ENCODE measurements at regions not wholly inside any gene's neighbourhood (a gene's known extent, or its start where the extent isn't known, plus 50 kb on each side); places are given as distances from the start of the nearest gene placed in this dataset.

DNA sequence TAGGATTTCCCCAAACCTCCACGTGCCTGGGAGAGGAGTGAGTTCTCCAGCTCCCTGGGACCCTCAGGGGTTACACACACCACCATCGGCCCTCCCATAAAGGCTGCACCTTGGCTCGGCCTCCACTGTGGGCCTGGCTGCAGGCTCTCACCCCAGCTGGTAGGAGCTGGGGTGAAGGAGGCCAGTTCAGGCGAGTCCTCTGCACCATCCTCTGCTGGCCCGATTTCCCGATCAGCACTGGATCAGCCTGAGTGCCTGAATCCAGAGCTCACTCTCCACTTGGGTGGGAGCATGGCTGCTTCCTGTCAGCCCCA lies 115.1 kb upstream of the RET start:
- CTCF ChIA-PET: no interaction called here

DNA sequence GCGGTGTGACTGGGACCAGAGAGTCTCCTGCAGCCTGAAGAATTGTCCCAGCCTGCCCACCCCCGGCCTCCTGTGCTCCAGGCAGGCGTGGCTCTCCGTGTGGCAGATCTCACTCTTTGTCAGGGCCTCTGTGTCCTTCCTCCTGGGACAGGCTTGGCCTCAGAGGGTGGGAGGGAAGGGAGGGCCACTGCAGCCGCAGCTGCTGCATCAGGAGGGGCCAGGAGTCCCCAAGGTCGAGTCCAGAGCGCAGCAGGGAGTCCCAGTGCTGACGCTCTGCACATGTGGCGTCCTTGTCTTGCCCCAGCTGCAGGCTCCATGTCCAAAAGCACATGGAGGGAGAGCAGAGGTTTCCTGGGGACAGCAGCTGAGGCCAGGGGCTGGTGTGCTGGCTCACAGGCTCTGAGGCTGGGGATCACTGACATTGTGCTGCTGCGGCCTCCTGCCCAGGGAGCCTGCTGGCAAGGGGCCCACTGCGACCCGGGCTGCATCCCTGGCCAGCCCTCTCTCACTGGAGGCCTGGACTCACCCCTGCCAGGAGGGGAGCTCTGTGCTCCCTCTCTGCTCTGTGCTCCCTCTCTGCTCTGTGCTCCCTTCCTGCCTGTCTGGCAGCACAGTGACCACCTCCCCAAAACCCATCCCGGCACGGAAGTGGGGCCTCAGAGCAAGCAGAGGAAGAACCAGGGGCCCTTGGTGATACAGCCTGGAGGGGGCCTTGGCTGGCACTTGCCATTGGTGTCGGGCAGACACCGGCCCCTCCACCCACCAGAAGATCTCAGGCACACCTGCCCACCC lies 114.6 kb upstream of the RET start:
- Histone ChIP-seq H3K4me3 (ENCODE audit: low read depth, low read length) (no peak overlapping the region), H3K36me3 (ENCODE audit: control insufficient read depth, insufficient read depth, low read length) (no peaks in the 10 kb centered on the region), H3K27me3 (ENCODE audit: control insufficient read depth, insufficient read depth, low read length) (0 out of 2 replicates have a peak, but pooled peaks cover under 1% of the 10 kb centered on the region)
- DNase-seq (ENCODE audit: low read depth): no peak
- ChIA-PET CTCF (no interaction called here), POLR2A (no interaction called here)
- TF ChIP-seq, protein P1, sequence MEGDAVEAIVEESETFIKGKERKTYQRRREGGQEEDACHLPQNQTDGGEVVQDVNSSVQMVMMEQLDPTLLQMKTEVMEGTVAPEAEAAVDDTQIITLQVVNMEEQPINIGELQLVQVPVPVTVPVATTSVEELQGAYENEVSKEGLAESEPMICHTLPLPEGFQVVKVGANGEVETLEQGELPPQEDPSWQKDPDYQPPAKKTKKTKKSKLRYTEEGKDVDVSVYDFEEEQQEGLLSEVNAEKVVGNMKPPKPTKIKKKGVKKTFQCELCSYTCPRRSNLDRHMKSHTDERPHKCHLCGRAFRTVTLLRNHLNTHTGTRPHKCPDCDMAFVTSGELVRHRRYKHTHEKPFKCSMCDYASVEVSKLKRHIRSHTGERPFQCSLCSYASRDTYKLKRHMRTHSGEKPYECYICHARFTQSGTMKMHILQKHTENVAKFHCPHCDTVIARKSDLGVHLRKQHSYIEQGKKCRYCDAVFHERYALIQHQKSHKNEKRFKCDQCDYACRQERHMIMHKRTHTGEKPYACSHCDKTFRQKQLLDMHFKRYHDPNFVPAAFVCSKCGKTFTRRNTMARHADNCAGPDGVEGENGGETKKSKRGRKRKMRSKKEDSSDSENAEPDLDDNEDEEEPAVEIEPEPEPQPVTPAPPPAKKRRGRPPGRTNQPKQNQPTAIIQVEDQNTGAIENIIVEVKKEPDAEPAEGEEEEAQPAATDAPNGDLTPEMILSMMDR (IDR thresholded peaks at IDR 0.05; ENCODE audit: insufficient read depth, low read depth, low read length): no peak

More for the DNA sequence above, 115.1 kb upstream of the RET start:
- POLR2A ChIA-PET: no interaction called here
- no peaks in the 10 kb centered on the region for H3K36me3 ChIP-seq (ENCODE audit: control insufficient read depth, insufficient read depth, low read length)
- H3K27me3 ChIP-seq (ENCODE audit: control insufficient read depth, insufficient read depth, low read length): 0 out of 2 replicates have a peak, but pooled peaks cover 2% of the 10 kb centered on the region
- DNase-seq (ENCODE audit: low read depth): no peak
- TF ChIP-seq, protein P1 (IDR thresholded peaks at IDR 0.05; ENCODE audit: insufficient read depth, low read depth, low read length): no peak
- no peak overlapping the region for H3K4me3 ChIP-seq (ENCODE audit: low read depth, low read length)

DNA sequence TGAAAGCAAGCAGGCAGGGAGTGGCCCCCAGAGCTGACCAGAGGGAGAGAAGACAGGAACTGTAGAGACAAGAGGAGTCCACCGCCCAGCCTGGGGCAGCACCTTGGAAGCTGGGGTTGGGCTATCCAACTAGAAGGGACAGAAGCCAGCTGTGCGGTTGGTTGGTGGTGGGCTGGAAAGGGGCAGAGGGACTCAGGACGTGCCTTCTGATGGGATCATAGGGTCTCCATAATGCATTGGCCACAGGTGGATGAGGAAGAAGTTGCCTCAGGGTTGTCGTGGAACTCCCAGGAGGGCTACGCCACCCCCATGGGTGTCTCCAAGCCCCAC lies 114.0 kb upstream of the RET start:
- DNase-seq (ENCODE audit: low read depth): no peak
- POLR2A ChIA-PET: no interaction called here
- no peaks in the 10 kb centered on the region for H3K36me3 ChIP-seq (ENCODE audit: control insufficient read depth, insufficient read depth, low read length)
- CTCF ChIA-PET: no interaction called here
- no peak overlapping the region for H3K4me3 ChIP-seq (ENCODE audit: low read depth, low read length)
- TF ChIP-seq, protein P1 (IDR thresholded peaks at IDR 0.05; ENCODE audit: insufficient read depth, low read depth, low read length): no peak
- H3K27me3 ChIP-seq (ENCODE audit: control insufficient read depth, insufficient read depth, low read length): no peaks in the 10 kb centered on the region

DNA sequence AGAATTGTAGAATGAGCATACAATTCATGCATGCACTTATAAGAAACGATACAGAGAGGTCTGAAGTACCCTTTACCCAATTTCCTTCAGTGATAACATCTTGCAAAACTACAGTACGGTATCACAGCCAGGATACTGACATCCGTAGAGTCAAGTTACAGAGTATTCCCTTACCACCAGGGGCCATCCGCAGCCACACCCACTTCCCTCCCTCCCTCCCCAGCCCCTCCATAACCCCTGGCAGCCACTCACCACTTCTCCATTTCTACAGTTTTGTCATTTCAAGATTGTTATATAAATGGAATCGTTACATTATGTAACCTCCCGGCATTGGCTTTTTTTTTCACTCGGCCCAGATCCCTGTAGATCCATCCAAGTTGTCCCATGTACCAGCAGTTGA lies 113.6 kb upstream of the RET start:
- Histone ChIP-seq H3K4me3 (ENCODE audit: low read depth, low read length) (no peak overlapping the region), H3K36me3 (ENCODE audit: control insufficient read depth, insufficient read depth, low read length) (no peaks in the 10 kb centered on the region), H3K27me3 (ENCODE audit: control insufficient read depth, insufficient read depth, low read length) (no peaks in the 10 kb centered on the region)
- TF ChIP-seq, protein P1 (IDR thresholded peaks at IDR 0.05; ENCODE audit: insufficient read depth, low read depth, low read length): no peak
- DNase-seq (ENCODE audit: low read depth): no peak
- ChIA-PET CTCF (interaction anchor here (0.6 to 1.3 kb wide), 2 partner anchors 141 to 191 kb away, joined by 3 read pairs; no protein-coding TSS in a partner anchor), POLR2A (no interaction called here)

DNA sequence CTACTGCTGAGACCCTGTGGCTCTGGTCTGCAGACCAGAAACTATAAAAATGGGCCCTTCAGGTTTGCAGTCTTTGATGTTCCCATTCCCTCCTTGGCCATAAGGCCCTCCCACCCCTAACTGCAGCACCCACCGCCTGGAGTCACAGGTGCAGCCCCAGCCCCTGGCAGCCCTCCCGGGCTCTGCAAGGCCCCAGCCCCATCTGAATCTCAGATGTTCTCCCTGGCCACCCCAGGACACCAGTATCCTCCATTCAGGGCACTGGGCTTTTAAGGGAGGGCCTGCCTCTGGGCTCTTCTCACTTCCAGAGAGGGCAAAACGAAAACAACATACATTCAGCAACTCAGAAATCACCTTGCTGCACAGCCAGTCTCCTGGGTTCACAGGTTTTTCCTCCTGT lies 107.7 kb upstream of the RET start:
- TF ChIP-seq, protein P1 (IDR thresholded peaks at IDR 0.05; ENCODE audit: insufficient read depth, low read depth, low read length): no peak
- H3K36me3 ChIP-seq (ENCODE audit: control insufficient read depth, insufficient read depth, low read length): no peaks in the 10 kb centered on the region
- ChIA-PET CTCF (no interaction called here), POLR2A (no interaction called here)
- DNase-seq (ENCODE audit: low read depth): no peak
- H3K4me3 ChIP-seq (ENCODE audit: low read depth, low read length): no peak overlapping the region
- no peaks in the 10 kb centered on the region for H3K27me3 ChIP-seq (ENCODE audit: control insufficient read depth, insufficient read depth, low read length)

Measured in BJ (cell line).